RWPE1 (cell line): ENCODE measurements at regions not wholly inside any gene's neighbourhood (a gene's known extent, or its start where the extent isn't known, plus 50 kb on each side); places are given as distances from the start of the nearest gene placed in this dataset.

Experiments
- CTCF ChIA-PET: fragments of 350-600 bp; sonication (Branson Sonifier 250); formaldehyde crosslinking; extraction: SDS; loops from one replicate; lab custom pipeline; 2021; lab: Yijun Ruan, JAX
- POLR2A ChIA-PET: fragments of 400-600 bp; formaldehyde crosslinking; extraction: SDS; loops from one replicate; lab custom pipeline; 2020; ENCODE audit warnings: antibody characterized with exemption; ENCODE audit not compliant: low non-redundant PET; lab: Yijun Ruan, JAX
- DNase-seq: peaks from one replicate; pipeline ENCODE4 v3.0.0; 2012; ENCODE audit warnings: low spot score
- H3K27ac ChIP-seq: fragments of 450-650 bp; 2 replicates; pipeline ENCODE4 v1.5.1; 2017
- TF ChIP-seq, protein P1 (sequence below): fragments of 450-650 bp; conservative IDR thresholded peaks from 2 replicates; pipeline ENCODE4 v1.5.1; 2017; ENCODE audit warnings: low read depth, mild to moderate bottlenecking

DNA sequence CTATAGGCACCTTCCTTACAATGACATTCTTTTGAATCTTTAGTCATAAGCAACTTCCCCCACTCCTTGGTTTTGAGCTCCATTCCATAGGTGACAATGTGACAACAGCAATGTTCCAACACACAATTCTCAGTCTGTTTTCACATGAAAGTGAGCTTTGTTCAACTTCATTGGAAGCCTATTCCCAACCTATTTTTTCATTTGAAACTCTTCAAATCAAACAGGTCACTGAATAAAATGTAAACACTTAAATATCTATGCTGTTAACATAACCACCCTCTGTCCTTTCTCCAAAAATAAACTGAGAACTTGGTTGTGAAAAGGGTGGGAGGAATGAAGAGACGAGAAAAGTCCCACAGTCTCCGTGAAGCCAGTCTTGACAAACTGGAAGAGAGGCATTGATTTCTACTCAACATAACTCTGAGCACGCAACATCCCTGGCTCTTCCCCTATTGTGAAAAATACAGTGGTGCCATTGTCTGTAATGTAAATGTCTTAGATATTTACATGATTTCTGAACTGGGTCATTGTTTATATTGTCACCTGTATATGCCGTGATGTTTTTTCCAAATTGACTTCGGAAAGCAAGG lies 343.1 kb downstream of the TFAP2A start:
- ChIA-PET POLR2A (no interaction called here), CTCF (no interaction called here)
- TF ChIP-seq, protein P1, sequence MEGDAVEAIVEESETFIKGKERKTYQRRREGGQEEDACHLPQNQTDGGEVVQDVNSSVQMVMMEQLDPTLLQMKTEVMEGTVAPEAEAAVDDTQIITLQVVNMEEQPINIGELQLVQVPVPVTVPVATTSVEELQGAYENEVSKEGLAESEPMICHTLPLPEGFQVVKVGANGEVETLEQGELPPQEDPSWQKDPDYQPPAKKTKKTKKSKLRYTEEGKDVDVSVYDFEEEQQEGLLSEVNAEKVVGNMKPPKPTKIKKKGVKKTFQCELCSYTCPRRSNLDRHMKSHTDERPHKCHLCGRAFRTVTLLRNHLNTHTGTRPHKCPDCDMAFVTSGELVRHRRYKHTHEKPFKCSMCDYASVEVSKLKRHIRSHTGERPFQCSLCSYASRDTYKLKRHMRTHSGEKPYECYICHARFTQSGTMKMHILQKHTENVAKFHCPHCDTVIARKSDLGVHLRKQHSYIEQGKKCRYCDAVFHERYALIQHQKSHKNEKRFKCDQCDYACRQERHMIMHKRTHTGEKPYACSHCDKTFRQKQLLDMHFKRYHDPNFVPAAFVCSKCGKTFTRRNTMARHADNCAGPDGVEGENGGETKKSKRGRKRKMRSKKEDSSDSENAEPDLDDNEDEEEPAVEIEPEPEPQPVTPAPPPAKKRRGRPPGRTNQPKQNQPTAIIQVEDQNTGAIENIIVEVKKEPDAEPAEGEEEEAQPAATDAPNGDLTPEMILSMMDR: no peak
- no peak overlapping the region for H3K27ac ChIP-seq
- no peak for DNase-seq

DNA sequence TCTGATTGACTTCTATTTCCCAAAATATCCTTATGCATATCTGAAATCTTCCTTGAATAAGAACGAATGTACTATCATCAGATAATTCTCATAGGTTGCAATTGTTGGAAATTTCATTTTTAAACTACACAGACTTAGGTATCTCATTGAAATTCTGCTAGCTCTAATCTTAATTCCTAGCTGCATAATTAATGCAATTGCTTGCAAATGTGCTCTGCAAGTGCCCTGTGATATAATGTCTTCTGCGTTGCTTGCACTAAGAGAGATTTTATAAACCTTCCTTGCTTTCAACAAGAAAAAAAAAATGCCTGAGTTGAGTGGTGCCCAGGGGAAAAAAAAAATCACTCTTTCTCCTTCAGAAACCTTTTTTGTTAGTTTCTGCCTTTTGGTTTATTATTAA lies 354.9 kb downstream of the TFAP2A start:
- ChIA-PET CTCF (no interaction called here), POLR2A (no interaction called here)
- TF ChIP-seq, protein P1: no peak
- DNase-seq: no peak
- no peak overlapping the region for H3K27ac ChIP-seq

DNA sequence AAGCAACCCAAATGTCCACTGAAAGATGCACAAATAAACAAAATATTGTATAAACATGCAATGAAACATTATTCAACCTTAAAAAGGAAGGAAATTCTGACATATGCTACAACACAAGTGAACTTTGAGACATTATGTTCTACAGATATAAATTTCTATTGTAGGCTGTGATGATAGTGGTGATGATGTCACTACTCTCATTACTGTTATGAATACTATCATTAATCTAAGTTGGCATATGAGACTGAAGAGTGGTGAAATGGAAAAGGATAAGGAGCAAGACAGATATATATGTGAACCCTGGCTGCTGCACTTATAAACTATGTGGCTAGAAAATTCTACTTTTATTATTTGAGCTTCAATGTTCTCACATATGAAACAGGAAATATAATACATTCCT lies 360.2 kb downstream of the TFAP2A start:
- POLR2A ChIA-PET: no interaction called here

DNA sequence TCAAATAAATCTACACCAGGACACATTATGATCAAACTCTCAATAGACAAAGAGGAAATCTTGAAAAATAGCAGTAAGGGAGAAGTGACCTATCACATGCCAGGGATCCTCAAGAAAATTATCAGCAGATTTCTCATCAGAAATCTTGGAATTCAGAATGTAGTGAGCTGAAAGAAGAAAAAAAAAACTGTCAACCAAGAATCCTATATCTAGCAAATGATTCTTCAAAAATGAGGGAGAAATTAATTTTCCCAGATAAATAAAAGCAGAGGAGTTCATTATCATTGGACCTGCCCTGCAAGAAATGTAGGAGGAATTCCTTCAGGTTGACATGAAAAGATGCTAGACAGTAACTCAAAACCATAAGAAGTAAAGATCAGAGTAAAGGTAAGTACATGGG lies 363.6 kb downstream of the TFAP2A start:
- no peak overlapping the region for H3K27ac ChIP-seq
- DNase-seq: no peak
- CTCF ChIA-PET: interaction anchor here (0.6 kb wide), 1 partner anchor 9 kb away, joined by 6 read pairs; no protein-coding TSS in a partner anchor
- TF ChIP-seq, protein P1: no peak
- POLR2A ChIA-PET: no interaction called here

More for the DNA sequence above, 360.2 kb downstream of the TFAP2A start:
- no peak overlapping the region for H3K27ac ChIP-seq
- CTCF ChIA-PET: no interaction called here
- no peak for DNase-seq
- TF ChIP-seq, protein P1: no peak

DNA sequence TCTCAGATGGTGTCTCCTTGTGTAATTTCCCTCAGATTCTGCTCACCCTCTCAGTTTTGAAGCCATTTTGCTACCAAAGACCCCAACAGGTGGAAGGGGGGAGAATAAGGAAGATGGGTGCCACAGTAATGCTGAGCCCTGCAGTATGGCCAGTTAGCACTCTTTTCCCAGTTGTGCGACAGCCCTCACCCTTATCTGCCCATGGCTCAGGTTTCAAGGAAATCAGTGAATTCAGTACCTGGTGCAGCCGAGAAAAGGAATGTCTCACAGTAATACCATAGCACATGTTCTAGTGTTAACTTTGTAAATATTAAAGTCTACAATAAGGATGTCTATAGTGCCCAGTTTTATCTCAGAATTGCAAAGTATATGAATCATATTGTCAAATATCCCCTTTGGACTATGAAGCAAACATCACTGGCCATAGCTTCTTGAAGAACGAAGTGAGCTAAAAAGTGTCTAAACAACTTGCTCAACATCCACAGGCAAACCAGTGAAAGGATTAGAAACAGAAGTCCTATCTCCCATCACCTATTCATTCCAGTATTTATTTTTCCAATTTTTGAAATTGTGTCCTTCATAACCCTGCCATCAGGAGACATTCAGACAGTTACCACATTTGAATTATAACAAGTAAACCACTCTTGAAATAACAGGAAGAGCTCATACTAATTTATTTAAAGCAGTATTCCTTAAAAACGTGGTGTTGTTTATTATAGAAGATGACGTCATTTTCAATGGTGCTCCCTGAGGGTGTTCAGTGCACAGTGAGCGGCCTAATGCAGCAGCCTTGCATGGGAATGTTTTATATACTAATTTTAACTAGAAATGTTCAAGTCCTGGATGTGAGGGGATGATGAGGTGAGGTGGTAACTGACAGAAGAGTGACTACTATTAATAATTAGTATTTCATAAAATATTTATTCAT lies 366.2 kb downstream of the TFAP2A start:
- ChIA-PET CTCF (interaction anchor here (0.6 kb wide), 2 partner anchors 51 to 64 kb away, joined by 3 read pairs; no protein-coding TSS in a partner anchor), POLR2A (no interaction called here)
- TF ChIP-seq, protein P1: no peak
- no peak overlapping the region for H3K27ac ChIP-seq
- no peak for DNase-seq

DNA sequence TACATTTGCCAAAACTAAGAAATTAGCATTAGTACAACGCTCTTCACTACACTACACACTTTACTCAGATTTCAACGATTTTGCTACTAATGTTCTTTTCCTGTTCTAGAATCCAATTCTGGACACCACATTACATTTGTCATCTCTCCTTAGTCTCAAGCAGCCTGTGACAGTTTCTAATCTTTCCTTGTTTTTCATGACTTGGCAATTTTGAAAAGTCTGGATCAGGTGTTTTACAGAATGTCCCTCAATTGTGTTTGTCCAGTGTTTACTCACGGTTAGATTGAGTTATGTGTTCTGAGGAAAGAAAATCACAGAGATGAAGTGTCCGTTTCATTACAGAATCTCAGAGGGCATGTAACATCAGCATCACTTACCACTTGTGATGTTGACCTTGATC lies 372.6 kb downstream of the TFAP2A start:
- no peak overlapping the region for H3K27ac ChIP-seq
- TF ChIP-seq, protein P1: no peak
- ChIA-PET CTCF (interaction anchor here (0.6 to 0.7 kb wide), 2 partner anchors 9 to 834 kb away, joined by 6 to 9 read pairs; no protein-coding TSS in a partner anchor), POLR2A (no interaction called here)
- DNase-seq: no peak
